ENCODE measurements at regions not wholly inside any gene's neighbourhood (a gene's known extent, or its start where the extent isn't known, plus 50 kb on each side); places are given as distances from the start of the nearest gene placed in this dataset.
"Not testable (repeated sequence)": the region's sequence is repeated elsewhere in the genome, so short reads cannot be mapped to it uniquely, and the experiment has no call there.

DNA sequence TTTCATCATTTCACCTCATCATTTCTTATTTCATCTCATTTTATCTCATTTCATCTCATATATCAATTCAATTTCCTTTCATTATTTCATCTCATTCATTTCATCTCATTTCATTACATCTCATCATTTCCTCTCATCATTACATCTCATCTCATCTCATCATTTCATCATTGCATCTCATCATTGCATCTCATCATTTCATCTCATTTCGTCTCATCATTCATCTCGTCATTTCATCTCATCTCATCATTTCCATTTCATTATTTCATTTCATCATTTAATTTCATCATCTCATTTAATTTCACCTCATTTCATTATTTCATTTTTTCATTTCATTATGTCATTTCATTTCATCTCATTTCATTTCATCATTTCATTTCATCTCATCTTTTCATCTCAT lies 168.5 kb upstream of the FAM72C start:
- TF ChIP-seq POLR2A (IDR thresholded peaks at IDR 0.05; ENCODE audit: extremely low read depth, insufficient read length); CTCF (IDR thresholded peaks at IDR 0.05; ENCODE audit: low read depth, low read length); MAX (IDR thresholded peaks at IDR 0.05; ENCODE audit: low read depth, low read length); MYC (IDR thresholded peaks at IDR 0.05; ENCODE audit: low read depth, low read length): not testable (repeated sequence)
